Ecto neural progenitor cell (in vitro differentiated cells): ENCODE measurements at regions not wholly inside any gene's neighbourhood (a gene's known extent, or its start where the extent isn't known, plus 50 kb on each side); places are given as distances from the start of the nearest gene placed in this dataset.

Experiments
- DNase-seq: peaks from one replicate; pipeline ENCODE4 v3.0.0-alpha.2; 2018; ENCODE audit warnings: low spot score

GRCh38 chr1:187091666-187092065, 262.9 kb downstream of the PLA2G4A start:
- DNase-seq, result no peak

- no peak for DNase-seq
Observed at GRCh38 chr1:187092104-187092503, 263.4 kb downstream of the PLA2G4A start.

GRCh38 chr1:187096689-187097088, 267.9 kb downstream of the PLA2G4A start:
- DNase-seq, result no peak

- no peak for DNase-seq
Observed at GRCh38 chr1:187110351-187110750, 281.6 kb downstream of the PLA2G4A start.

GRCh38 chr1:187114792-187115191, 286.0 kb downstream of the PLA2G4A start:
- no peak for DNase-seq

DNA sequence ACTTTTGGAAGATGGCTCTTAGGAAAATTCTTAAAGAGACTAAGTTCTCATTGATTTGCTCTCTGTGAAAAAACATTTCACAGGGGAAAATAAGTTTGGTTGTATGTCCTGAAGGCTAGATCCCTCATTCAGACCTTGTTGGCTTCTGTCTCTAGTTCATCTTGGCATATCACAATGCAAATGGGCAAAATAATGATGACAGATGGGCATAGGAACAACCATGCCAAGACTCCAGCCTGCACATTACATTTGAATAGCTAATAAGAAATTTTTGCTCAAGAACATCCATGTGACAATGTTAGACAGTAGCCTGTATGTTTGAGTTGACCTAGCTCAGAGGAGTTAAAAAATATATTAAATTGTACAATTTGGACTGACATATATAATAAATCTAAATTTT, 292.9 kb downstream of the PLA2G4A start:
- DNase-seq, result no peak

GRCh38 chr1:187122566-187122965, 293.8 kb downstream of the PLA2G4A start:
- no peak for DNase-seq

GRCh38 chr1:187129132-187129531, 300.4 kb downstream of the PLA2G4A start:
- no peak for DNase-seq

DNA sequence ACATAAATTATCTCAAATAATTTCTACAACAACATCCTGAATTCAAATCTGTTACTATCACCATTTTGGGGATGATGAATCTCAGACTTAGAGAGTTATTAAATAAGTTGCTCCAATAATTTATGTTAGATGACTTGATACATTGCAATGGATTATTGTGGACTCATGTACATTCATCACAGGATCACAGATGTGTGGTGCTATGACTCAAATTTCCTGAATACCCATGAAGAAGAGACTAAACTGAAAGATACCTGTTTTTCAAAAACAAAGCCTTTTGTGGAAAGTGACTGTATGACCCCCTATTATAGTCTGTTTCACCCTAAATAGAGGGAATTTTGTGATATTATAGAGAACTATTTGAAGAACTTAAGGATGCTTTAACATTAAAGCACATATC, 315.0 kb downstream of the PLA2G4A start:
- DNase-seq, result no peak

DNA sequence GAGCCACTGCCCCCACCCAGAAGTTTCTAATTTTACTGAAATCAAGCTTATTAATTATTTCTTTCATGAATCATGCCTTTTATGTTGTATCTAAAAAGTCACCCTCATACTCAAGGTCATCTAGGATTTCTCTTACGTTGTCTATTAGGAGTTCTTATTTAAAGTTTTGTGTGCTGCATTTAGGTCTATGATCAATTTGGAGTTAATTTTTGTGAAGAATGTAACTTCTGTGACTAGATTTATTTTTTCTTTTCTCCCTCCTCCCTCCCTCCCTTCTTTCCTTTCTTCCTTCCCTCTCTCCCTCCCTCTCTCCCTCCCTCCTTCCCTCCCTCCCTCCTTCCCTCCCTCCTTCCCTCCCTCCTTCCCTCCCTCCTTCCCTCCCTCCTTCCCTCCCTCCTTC, 317.6 kb downstream of the PLA2G4A start:
- no peak for DNase-seq

GRCh38 chr1:187151555-187151954, 322.8 kb downstream of the PLA2G4A start:
- DNase-seq, result no peak

- DNase-seq, result no peak
Observed at GRCh38 chr1:187153047-187153446, 324.3 kb downstream of the PLA2G4A start.

DNA sequence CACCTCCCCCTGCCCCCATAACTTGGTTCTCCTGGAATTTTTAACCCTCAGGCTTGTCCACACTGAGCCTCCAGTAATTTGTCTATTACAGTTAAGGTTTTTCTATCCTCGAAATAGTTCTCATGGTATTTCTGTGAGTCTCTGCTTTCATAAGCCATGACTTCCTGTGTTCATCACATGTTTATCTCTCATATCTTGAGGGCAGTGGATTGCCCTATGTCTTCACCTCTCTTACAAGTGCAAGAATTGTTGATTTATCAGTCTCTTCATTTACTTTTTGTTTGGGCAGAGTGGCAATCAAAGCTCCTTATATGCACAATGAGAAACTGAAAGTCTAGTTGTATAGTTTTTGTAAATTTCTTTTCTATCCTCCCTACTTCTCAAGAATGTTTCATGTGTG, 328.4 kb downstream of the PLA2G4A start:
- no peak for DNase-seq

GRCh38 chr1:187157552-187157951, 328.8 kb downstream of the PLA2G4A start:
- no peak for DNase-seq

DNA sequence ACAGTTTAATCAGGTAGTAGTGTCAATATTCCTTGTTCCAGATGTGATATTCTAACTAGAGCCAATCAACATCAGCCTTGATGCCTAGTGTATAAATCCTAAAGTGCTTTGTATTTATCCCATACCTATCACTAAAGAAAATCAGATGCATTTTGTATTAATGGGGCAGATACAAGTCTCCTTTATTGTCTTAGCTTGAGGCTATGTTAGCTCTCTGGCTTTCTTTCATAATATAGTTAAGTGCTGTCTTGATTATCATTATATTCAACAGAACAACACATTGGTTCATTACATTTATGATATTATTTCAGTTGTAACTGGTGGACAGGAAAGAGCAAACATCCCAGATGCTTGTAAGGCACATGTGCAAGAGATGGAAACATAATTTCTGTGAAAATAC, 338.8 kb downstream of the PLA2G4A start:
- DNase-seq, result no peak

GRCh38 chr1:187168297-187168696, 339.5 kb downstream of the PLA2G4A start:
- DNase-seq, result no peak

GRCh38 chr1:187185389-187185788, 356.6 kb downstream of the PLA2G4A start:
- no peak for DNase-seq

- DNase-seq, result no peak
Observed at GRCh38 chr1:187197685-187198084, 368.9 kb downstream of the PLA2G4A start.

GRCh38 chr1:187203257-187203656, 374.5 kb downstream of the PLA2G4A start:
- DNase-seq, result no peak

GRCh38 chr1:187212377-187212776, 383.6 kb downstream of the PLA2G4A start:
- no peak for DNase-seq

DNA sequence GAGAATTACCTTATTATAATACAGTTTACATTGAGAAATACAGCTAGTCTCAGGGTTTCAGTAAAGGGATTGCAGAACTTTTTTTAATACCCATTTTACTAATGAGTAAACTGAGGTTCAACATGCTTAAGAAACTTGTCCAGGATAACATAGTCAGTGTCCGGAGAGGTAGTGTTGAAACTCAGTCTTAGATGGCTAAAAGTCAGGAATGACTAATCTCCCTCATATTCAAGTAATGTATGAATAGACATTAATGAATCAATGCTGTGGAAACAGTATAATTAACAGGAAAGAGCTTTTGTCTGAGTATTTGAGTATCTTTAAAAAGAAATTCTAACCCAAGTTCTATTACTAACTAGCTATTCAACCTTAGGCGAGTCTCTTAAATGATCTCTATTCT, 397.6 kb downstream of the PLA2G4A start:
- no peak for DNase-seq

DNA sequence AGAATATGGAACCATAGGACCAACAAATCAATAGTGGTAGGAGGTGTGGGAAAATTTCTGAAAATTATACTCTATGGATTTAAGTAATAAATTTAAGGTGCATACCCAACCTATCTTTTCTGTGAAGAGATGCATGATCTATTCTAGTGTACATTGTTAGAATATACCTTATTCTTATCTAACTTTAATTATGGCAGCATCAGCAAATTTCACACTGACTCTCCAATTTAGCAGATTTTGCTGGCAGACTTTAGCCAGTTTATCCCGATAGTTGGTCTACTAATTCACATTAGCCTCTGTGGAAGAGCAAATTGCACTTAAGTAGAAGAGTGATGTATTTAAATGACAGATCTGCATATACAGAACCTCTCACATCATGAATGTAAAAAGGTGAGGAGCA, 400.0 kb downstream of the PLA2G4A start:
- no peak for DNase-seq

DNA sequence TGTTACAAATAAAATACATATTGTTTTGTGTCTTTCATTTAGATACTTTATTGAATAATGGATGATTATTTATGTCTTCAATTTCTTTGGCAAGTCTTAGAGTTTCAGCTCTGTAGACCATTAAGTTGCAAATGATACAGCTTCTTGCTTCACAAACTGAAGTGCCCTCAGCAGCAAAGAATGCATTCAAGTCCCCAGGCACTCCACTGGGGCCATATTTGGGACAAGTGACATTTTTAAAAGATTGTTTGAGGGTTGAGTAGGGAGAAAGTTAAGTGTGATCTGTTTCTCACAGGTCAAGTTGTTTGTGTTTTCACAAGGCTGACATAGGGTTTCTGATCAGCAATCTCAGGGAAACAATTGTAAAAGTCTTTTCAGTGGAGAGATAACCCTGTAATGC, 400.7 kb downstream of the PLA2G4A start:
- no peak for DNase-seq

GRCh38 chr1:187234706-187235105, 406.0 kb downstream of the PLA2G4A start:
- DNase-seq, result no peak

DNA sequence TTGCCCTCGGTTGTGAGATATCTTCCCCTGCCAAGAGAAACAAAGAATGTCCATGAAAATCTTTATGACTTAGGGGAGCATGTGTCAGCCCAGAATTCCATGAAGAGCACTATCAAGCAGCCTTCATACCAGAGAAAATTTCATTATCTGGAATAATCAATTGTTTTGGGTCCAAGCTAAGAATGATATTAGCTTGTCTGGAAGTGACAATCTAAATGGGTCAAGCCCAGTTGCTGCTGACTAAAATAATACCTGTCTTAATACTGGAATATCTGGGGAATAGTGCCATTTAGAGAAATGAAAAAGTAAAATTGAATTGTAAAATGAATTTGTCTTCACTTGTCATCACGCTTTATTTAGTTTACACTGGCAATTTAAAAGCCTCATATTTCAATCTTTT, 407.4 kb downstream of the PLA2G4A start:
- no peak for DNase-seq
